CD4-positive, alpha-beta memory T cell (primary cell): ENCODE measurements at regions not wholly inside any gene's neighbourhood (a gene's known extent, or its start where the extent isn't known, plus 50 kb on each side); places are given as distances from the start of the nearest gene placed in this dataset.
"Not testable (repeated sequence)": the region's sequence is repeated elsewhere in the genome, so short reads cannot be mapped to it uniquely, and the experiment has no call there.

ENCODE experiments used
- CTCF ChIA-PET: fragments of 350-600 bp; sonication (Branson Sonifier 250); formaldehyde crosslinking; loops from one replicate; lab custom pipeline; 2021; ENCODE audit warnings: inconsistent platforms; ENCODE audit not compliant: partially characterized antibody; lab: Charles Lee
- POLR2A ChIA-PET: fragments of 350-600 bp; sonication (Branson Sonifier 250); formaldehyde crosslinking; loops from one replicate; lab custom pipeline; 2021; ENCODE audit not compliant: partially characterized antibody; lab: Charles Lee
- DNase-seq, 5 donors: peaks; one replicate each; pipeline versions ENCODE4 v3.0.0 to v3.0.0-alpha.2; 2020 to 2022; ENCODE audit warnings: mixed read lengths in 1 of 5
- H3K27ac ChIP-seq: one replicate; pipeline ENCODE4 v1.7.0; 2013; ENCODE audit warnings: low read depth, low read length
- H3K27me3 ChIP-seq: 2 replicates; pipeline ENCODE4 v1.7.0; 2013; ENCODE audit warnings: mild to moderate bottlenecking, low read length, moderate library complexity; ENCODE audit not compliant: insufficient read depth
- H3K36me3 ChIP-seq: 2 replicates; pipeline ENCODE4 v1.7.0; 2013; ENCODE audit warnings: mild to moderate bottlenecking, low read length, moderate library complexity; ENCODE audit not compliant: insufficient read depth
- H3K4me1 ChIP-seq: 2 replicates; pipeline ENCODE4 v1.7.0; 2013; ENCODE audit warnings: mild to moderate bottlenecking, low read length, moderate library complexity; ENCODE audit not compliant: insufficient read depth
- H3K4me3 ChIP-seq, 2 donors: one replicate each; pipeline ENCODE4 v1.7.0; 2013; ENCODE audit warnings: low read length in 2 of 2, mild to moderate bottlenecking in 1 of 2
- H3K9me3 ChIP-seq, 2 donors: one replicate each; pipeline ENCODE4 v1.7.0; 2013; ENCODE audit warnings: low read length in 2 of 2, control low read depth in 1 of 2; ENCODE audit not compliant: control insufficient read depth in 1 of 2
- H3K27ac Mint-ChIP-seq, 7 donors: one replicate each; pipeline ENCODE4 v1.8.0; 2020 to 2021; ENCODE audit warnings: mixed read lengths in 7 of 7, mild to moderate bottlenecking in 6 of 7, inconsistent platforms in 3 of 7, moderate library complexity in 3 of 7
- H3K27me3 Mint-ChIP-seq, 2 donors: one replicate each; pipeline ENCODE4 v1.8.0; 2020 to 2021; ENCODE audit warnings: mixed read lengths in 2 of 2
- H3K36me3 Mint-ChIP-seq, 2 donors: one replicate each; pipeline ENCODE4 v1.8.0; 2020 to 2021; ENCODE audit warnings: mixed read lengths in 2 of 2, inconsistent platforms in 1 of 2, mild to moderate bottlenecking in 1 of 2
- H3K4me1 Mint-ChIP-seq, 4 donors: one replicate each; pipeline ENCODE4 v1.8.0; 2020 to 2021; ENCODE audit warnings: mixed read lengths in 4 of 4, mild to moderate bottlenecking in 1 of 4
- H3K4me3 Mint-ChIP-seq, 8 donors: one replicate each; pipeline ENCODE4 v1.8.0; 2020 to 2021; ENCODE audit warnings: mixed read lengths in 8 of 8, mild to moderate bottlenecking in 7 of 8, moderate library complexity in 6 of 8, inconsistent platforms in 3 of 8
- H3K9me3 Mint-ChIP-seq, 8 donors: one replicate each; pipeline ENCODE4 v1.8.0; 2020 to 2021; ENCODE audit warnings: mixed read lengths in 8 of 8, mild to moderate bottlenecking in 5 of 8, inconsistent platforms in 3 of 8, moderate library complexity in 1 of 8
- intact Hi-C: fragments of 100-400 bp; cut with micrococcal nuclease; formaldehyde crosslinking; loops from one replicate; pipeline ENCODE4 v1.15.1; 2023

GRCh38 chr10:22158426-22158825 is 59.4 kb downstream of the EBLN1 start:
- peaks cover 11% of the 10 kb centered on the region for H3K4me1 ChIP-seq
- Mint-ChIP-seq H3K36me3 (peaks cover 0 to under 1% of the 10 kb centered on the region in 2 donors), H3K9me3 (no peaks in the 10 kb centered on the region), H3K27ac (no peak overlapping the region), H3K27me3 (peaks cover 2 to 3% of the 10 kb centered on the region in 2 donors), H3K4me1 (peaks cover 3 to 17% (median 10%) of the 10 kb centered on the region in 4 donors), H3K4me3 (peak overlapping the region in 2 of 8 donors; percentile 4 to 11)
- intact Hi-C loops = no loop called here
- no peaks in the 10 kb centered on the region for H3K27me3 ChIP-seq
- H3K36me3 ChIP-seq = no peaks in the 10 kb centered on the region
- H3K27ac ChIP-seq = no peak overlapping the region
- CTCF ChIA-PET = no interaction called here
- H3K4me3 ChIP-seq = no peak overlapping the region
- DNase-seq = no peak
- H3K9me3 ChIP-seq = no peaks in the 10 kb centered on the region
- POLR2A ChIA-PET = no interaction called here

GRCh38 chr10:22156750-22157149 is 61.1 kb downstream of the EBLN1 start:
- Histone ChIP-seq H3K36me3 (no peaks in the 10 kb centered on the region), H3K4me3 (no peak overlapping the region), H3K27ac (no peak overlapping the region), H3K9me3 (no peaks in the 10 kb centered on the region), H3K27me3 (no peaks in the 10 kb centered on the region), H3K4me1 (peaks cover 11% of the 10 kb centered on the region)
- no peak for DNase-seq
- CTCF ChIA-PET = no interaction called here
- Mint-ChIP-seq H3K36me3 (peaks cover 0 to 8% of the 10 kb centered on the region in 2 donors), H3K4me3 (peak overlapping the region in 1 of 8 donors; percentile 12), H3K4me1 (peaks cover 3 to 17% (median 10%) of the 10 kb centered on the region in 4 donors), H3K27ac (no peak overlapping the region), H3K9me3 (peaks cover 0 to 4% (median 3%) of the 10 kb centered on the region in 8 donors), H3K27me3 (peaks cover 6 to 15% of the 10 kb centered on the region in 2 donors)
- intact Hi-C loops = no loop called here
- POLR2A ChIA-PET = no interaction called here

GRCh38 chr10:22152403-22152802 is 65.4 kb downstream of the EBLN1 start:
- H3K9me3 ChIP-seq = no peaks in the 10 kb centered on the region
- H3K9me3 Mint-ChIP-seq = peaks cover 0 to 17% (median 15%) of the 10 kb centered on the region in 8 donors
- H3K4me1 Mint-ChIP-seq = no peaks in the 10 kb centered on the region
- H3K36me3 Mint-ChIP-seq = peaks cover 0 to 8% of the 10 kb centered on the region in 2 donors
- H3K27me3 ChIP-seq = no peaks in the 10 kb centered on the region
- POLR2A ChIA-PET = no interaction called here
- CTCF ChIA-PET = no interaction called here
- intact Hi-C loops = no loop called here
- no peak overlapping the region for H3K4me3 Mint-ChIP-seq
- no peak overlapping the region for H3K4me3 ChIP-seq
- H3K27ac ChIP-seq = no peak overlapping the region
- H3K36me3 ChIP-seq = no peaks in the 10 kb centered on the region
- H3K27ac Mint-ChIP-seq = no peak overlapping the region
- peaks cover 10 to 25% of the 10 kb centered on the region in 2 donors for H3K27me3 Mint-ChIP-seq
- no peaks in the 10 kb centered on the region for H3K4me1 ChIP-seq
- no peak for DNase-seq

- no peak for DNase-seq
- Mint-ChIP-seq H3K36me3 (peaks cover 0 to 8% of the 10 kb centered on the region in 2 donors), H3K4me3 (no peak overlapping the region), H3K27ac (no peak overlapping the region), H3K27me3 (peaks cover 10 to 23% of the 10 kb centered on the region in 2 donors), H3K4me1 (no peaks in the 10 kb centered on the region), H3K9me3 (peaks cover 0 to 24% (median 16%) of the 10 kb centered on the region in 8 donors)
- intact Hi-C loops = no loop called here
- no peak overlapping the region for H3K27ac ChIP-seq
- H3K27me3 ChIP-seq = no peaks in the 10 kb centered on the region
- POLR2A ChIA-PET = no interaction called here
- CTCF ChIA-PET = no interaction called here
- no peak overlapping the region for H3K4me3 ChIP-seq
- no peaks in the 10 kb centered on the region for H3K36me3 ChIP-seq
- H3K4me1 ChIP-seq = no peaks in the 10 kb centered on the region
- no peaks in the 10 kb centered on the region for H3K9me3 ChIP-seq
These were observed 67.0 kb downstream of the EBLN1 start for GRCh38 chr10:22150842-22151241.

- Histone ChIP-seq H3K4me3 (no peak overlapping the region), H3K27me3 (no peaks in the 10 kb centered on the region), H3K27ac (no peak overlapping the region), H3K9me3 (no peaks in the 10 kb centered on the region), H3K36me3 (no peaks in the 10 kb centered on the region), H3K4me1 (no peaks in the 10 kb centered on the region)
- CTCF ChIA-PET = no interaction called here
- Mint-ChIP-seq H3K9me3 (peaks cover 0 to 24% (median 16%) of the 10 kb centered on the region in 8 donors), H3K36me3 (peaks cover 0 to 8% of the 10 kb centered on the region in 2 donors), H3K4me3 (no peak overlapping the region), H3K27ac (no peak overlapping the region), H3K27me3 (peaks cover 10 to 23% of the 10 kb centered on the region in 2 donors), H3K4me1 (no peaks in the 10 kb centered on the region)
- DNase-seq = no peak
- POLR2A ChIA-PET = no interaction called here
- intact Hi-C loops = no loop called here
These were observed 68.9 kb downstream of the EBLN1 start for GRCh38 chr10:22148961-22149360.

- H3K9me3 ChIP-seq, intact Hi-C loops, H3K27ac ChIP-seq, POLR2A ChIA-PET, H3K4me3 ChIP-seq, H3K27me3 ChIP-seq, H3K27ac Mint-ChIP-seq, CTCF ChIA-PET, H3K4me3 Mint-ChIP-seq, H3K4me1 Mint-ChIP-seq, H3K4me1 ChIP-seq, DNase-seq, H3K36me3 ChIP-seq, H3K36me3 Mint-ChIP-seq: not testable (repeated sequence)
- Mint-ChIP-seq H3K27me3 (peaks cover 5 to 10% of the 10 kb centered on the region in 2 donors), H3K9me3 (peaks cover 0 to 14% (median 5%) of the 10 kb centered on the region in 8 donors)
These were observed 71.9 kb downstream of the EBLN1 start for GRCh38 chr10:22145873-22146272.

- no peak for DNase-seq
- H3K36me3 ChIP-seq = no peaks in the 10 kb centered on the region
- no peak overlapping the region for H3K27ac ChIP-seq
- intact Hi-C loops = no loop called here
- H3K4me1 Mint-ChIP-seq = peaks cover 0 to 6% (median 4%) of the 10 kb centered on the region in 4 donors
- H3K27ac Mint-ChIP-seq = no peak overlapping the region
- H3K9me3 ChIP-seq = no peaks in the 10 kb centered on the region
- peaks cover 3% of the 10 kb centered on the region for H3K4me1 ChIP-seq
- H3K4me3 Mint-ChIP-seq = no peak overlapping the region
- H3K36me3 Mint-ChIP-seq = no peaks in the 10 kb centered on the region
- H3K9me3 Mint-ChIP-seq = peaks cover 0 to 2% (median 0%) of the 10 kb centered on the region in 8 donors
- no peak overlapping the region for H3K4me3 ChIP-seq
- no peaks in the 10 kb centered on the region for H3K27me3 ChIP-seq
- H3K27me3 Mint-ChIP-seq = peaks cover 11 to 38% of the 10 kb centered on the region in 2 donors
- CTCF ChIA-PET = no interaction called here
- POLR2A ChIA-PET = no interaction called here
These were observed 80.3 kb downstream of the EBLN1 start for GRCh38 chr10:22137542-22137941.
